Activated CD4-positive, alpha-beta T cell treated with anti-CD3 and anti-CD28 coated beads, Interleukin-2, amount 10 ng/mL, durations not matched to agents 24 days and 14 days (primary cell): ENCODE measurements at regions not wholly inside any gene's neighbourhood (a gene's known extent, or its start where the extent isn't known, plus 50 kb on each side); places are given as distances from the start of the nearest gene placed in this dataset.

ENCODE experiments used
- DNase-seq: peaks from one replicate; pipeline ENCODE4 v3.0.0; 2022
- H3K27ac Mint-ChIP-seq: one replicate; pipeline ENCODE4 v1.8.0; 2022; ENCODE audit warnings: mild to moderate bottlenecking, mixed read lengths
- H3K27me3 Mint-ChIP-seq: one replicate; pipeline ENCODE4 v1.8.0; 2022; ENCODE audit warnings: mixed read lengths
- H3K36me3 Mint-ChIP-seq: one replicate; pipeline ENCODE4 v1.8.0; 2022; ENCODE audit warnings: low read depth, mild to moderate bottlenecking, mixed read lengths
- H3K4me1 Mint-ChIP-seq: one replicate; pipeline ENCODE4 v1.8.0; 2021; ENCODE audit warnings: mixed read lengths
- H3K4me3 Mint-ChIP-seq: one replicate; pipeline ENCODE4 v1.8.0; 2022; ENCODE audit warnings: mild to moderate bottlenecking, moderate library complexity, mixed read lengths
- H3K9me3 Mint-ChIP-seq: one replicate; pipeline ENCODE4 v1.8.0; 2021; ENCODE audit warnings: mixed read lengths
- intact Hi-C: fragments of 100-400 bp; cut with micrococcal nuclease; formaldehyde crosslinking; loops from one replicate; pipeline ENCODE4 v1.15.1; 2023

DNA sequence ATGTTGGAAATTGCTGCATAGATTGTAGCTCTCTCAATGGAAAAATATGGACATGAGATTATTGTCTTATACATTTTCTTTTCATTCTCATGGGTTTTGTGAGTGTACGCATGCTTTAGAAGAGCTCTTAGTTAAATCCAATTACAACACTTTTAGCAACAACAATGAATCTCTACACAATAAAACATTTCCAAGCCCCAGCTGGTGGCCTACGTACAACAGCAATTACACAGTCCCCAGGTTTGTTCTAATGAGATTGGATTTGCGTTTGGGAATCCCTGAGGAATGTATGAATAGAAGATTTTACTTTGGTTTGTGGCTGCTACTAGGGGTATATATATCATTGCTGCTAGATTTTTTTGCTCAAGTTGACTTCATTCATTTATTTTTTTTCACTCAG is 98.6 kb downstream of the FHDC1 start:
- Mint-ChIP-seq H3K9me3 (peaks cover under 1% of the 10 kb centered on the region), H3K27ac (no peak overlapping the region), H3K4me3 (no peak overlapping the region), H3K27me3 (peaks cover 15% of the 10 kb centered on the region), H3K36me3 (no peaks in the 10 kb centered on the region), H3K4me1 (no peaks in the 10 kb centered on the region)
- intact Hi-C loops, result no loop called here
- DNase-seq, result no peak

DNA sequence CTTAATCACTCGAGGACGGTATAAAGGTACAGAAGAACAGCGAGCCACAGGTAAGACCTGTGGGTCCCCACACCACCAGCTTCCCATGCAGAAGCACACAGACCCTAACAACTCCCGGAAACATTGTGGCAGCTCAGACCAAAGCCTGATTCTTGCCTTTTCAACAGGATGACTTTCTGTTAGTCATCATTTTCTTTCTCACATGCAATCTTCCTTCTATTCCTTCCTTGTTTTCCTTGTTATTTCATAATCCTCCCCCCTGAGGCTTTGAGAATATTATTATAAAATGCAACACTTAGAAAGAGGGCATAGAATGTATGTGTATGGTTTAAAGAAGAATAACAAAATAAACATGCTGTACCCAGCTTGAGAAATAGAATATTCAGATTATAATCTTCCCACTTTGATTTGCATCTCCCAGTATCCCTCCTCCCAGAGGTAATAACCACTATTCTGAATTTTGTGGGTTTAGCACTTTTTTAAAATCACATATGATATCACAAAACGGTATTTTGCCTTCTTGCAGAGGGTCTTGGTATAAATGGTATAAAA is 100.9 kb downstream of the FHDC1 start:
- Mint-ChIP-seq H3K36me3 (no peaks in the 10 kb centered on the region), H3K9me3 (peaks cover 3% of the 10 kb centered on the region), H3K27ac (no peak overlapping the region), H3K4me3 (no peak overlapping the region), H3K27me3 (peaks cover 15% of the 10 kb centered on the region), H3K4me1 (no peaks in the 10 kb centered on the region)
- no peak for DNase-seq
- intact Hi-C loops, result no loop called here

DNA sequence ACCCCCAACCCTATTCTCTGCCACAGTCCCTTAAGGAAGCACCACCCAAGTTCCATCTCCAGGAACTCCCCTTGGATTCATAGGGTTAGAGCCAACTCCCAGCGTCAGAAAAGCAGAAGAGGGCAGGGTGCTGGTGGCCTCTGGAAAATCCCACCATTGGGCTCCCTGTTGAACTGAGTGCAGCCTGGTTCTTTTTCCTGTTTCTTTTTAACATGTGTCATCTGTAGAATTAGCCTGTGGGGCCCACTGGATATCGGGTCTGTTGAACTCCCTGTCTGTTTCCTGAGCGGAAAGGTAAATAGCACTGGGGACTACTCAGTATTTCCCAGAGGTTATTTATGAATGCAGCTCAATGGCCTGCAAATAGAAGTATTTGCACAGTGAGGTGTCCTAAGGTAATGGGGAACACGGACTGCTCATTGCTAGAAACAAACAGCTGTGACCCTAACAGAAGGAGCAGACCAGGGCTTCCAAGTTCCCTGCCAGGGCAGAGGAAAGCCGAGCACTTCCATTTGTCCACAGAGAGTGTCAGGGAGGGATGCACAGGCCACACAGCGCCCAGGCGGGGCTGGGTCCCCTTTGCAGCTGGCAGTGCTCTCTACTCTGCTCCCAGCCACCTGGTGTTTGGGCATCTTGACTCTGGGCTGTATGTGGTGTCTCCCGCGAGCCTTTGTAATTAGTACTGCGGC is 102.6 kb downstream of the FHDC1 start:
- Mint-ChIP-seq H3K36me3 (no peaks in the 10 kb centered on the region), H3K27ac (no peak overlapping the region), H3K4me3 (no peak overlapping the region), H3K4me1 (no peaks in the 10 kb centered on the region), H3K9me3 (peaks cover 3% of the 10 kb centered on the region), H3K27me3 (peaks cover 15% of the 10 kb centered on the region)
- intact Hi-C loops, result no loop called here
- DNase-seq, result no peak

DNA sequence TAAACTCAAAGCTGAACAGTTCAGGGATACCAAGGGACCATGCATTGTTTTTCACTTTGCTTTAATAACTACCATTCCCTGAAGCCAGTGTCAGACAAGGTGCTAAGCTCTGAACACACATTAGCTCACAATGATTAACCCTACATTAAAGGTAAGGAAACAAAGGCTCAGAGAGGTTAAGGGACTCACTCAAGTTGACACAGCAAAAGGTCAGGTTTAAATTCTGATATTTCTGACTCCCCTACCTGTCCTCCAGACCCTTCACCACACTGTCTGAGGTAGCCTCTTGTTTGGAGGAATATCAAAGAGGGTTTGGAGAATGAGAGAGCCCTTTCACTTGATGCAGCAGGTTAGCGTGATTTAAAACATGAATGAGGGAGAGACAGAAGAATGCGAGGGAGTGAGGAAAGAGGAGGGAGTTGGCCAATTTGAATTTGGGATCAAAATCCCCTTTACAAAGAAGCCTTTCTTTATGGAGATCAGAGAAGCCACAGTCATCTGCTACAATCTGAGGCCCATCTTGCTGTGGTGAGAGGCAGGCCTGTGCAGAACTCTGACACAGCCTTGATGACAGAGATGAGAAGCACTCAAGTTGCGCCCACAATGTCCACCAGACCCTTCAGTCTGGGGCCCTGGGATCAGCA is 103.5 kb downstream of the FHDC1 start:
- H3K27me3 Mint-ChIP-seq, result peaks cover 19% of the 10 kb centered on the region
- peaks cover 3% of the 10 kb centered on the region for H3K9me3 Mint-ChIP-seq
- intact Hi-C loops, result no loop called here
- H3K27ac Mint-ChIP-seq, result no peak overlapping the region
- no peaks in the 10 kb centered on the region for H3K4me1 Mint-ChIP-seq
- no peaks in the 10 kb centered on the region for H3K36me3 Mint-ChIP-seq
- DNase-seq, result no peak
- no peak overlapping the region for H3K4me3 Mint-ChIP-seq

DNA sequence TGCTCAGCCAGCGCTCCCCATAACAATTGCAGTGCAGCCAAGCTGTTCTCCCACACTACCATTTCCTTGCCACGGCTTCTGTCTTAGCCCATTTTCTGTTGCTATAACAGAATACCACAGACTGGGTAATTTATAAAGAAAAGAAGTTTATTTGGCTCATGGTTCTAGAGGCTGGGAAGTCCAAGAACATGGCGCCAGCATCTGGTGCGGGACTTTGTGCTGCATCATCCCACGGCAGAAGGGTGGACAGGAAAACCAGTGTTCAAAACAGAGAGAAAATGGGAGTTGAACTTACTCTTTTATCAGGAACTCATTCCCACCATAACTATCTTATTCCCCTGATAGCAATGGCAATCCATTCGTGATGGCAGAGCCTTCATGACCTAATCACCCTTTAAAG is 104.6 kb downstream of the FHDC1 start:
- Mint-ChIP-seq H3K4me1 (no peaks in the 10 kb centered on the region), H3K4me3 (no peak overlapping the region), H3K36me3 (no peaks in the 10 kb centered on the region), H3K27me3 (peaks cover 22% of the 10 kb centered on the region), H3K9me3 (peaks cover 3% of the 10 kb centered on the region), H3K27ac (no peak overlapping the region)
- intact Hi-C loops, result no loop called here
- DNase-seq, result no peak

DNA sequence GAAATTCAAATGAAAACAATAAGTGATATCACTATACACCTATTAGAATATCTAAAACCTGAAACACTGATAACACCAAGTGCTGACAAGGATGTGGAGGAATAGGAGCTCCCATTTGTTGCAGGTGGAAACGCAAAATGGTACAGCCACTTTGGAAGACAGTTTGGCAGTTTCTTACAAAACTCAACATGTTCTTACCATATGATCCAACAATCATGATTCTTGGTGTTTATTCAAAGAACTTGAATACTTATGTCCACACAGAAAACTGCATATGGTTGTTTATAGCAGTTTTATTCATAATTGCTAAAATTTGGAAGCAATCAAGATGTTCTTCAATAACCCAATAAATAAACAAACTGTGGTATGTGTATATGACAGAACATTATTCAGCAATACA is 107.9 kb downstream of the FHDC1 start:
- H3K4me1 Mint-ChIP-seq, result no peaks in the 10 kb centered on the region
- H3K4me3 Mint-ChIP-seq, result no peak overlapping the region
- H3K27me3 Mint-ChIP-seq, result peaks cover 15% of the 10 kb centered on the region
- no peaks in the 10 kb centered on the region for H3K36me3 Mint-ChIP-seq
- H3K9me3 Mint-ChIP-seq, result peaks cover 3% of the 10 kb centered on the region
- intact Hi-C loops, result no loop called here
- H3K27ac Mint-ChIP-seq, result no peak overlapping the region
- DNase-seq, result no peak

DNA sequence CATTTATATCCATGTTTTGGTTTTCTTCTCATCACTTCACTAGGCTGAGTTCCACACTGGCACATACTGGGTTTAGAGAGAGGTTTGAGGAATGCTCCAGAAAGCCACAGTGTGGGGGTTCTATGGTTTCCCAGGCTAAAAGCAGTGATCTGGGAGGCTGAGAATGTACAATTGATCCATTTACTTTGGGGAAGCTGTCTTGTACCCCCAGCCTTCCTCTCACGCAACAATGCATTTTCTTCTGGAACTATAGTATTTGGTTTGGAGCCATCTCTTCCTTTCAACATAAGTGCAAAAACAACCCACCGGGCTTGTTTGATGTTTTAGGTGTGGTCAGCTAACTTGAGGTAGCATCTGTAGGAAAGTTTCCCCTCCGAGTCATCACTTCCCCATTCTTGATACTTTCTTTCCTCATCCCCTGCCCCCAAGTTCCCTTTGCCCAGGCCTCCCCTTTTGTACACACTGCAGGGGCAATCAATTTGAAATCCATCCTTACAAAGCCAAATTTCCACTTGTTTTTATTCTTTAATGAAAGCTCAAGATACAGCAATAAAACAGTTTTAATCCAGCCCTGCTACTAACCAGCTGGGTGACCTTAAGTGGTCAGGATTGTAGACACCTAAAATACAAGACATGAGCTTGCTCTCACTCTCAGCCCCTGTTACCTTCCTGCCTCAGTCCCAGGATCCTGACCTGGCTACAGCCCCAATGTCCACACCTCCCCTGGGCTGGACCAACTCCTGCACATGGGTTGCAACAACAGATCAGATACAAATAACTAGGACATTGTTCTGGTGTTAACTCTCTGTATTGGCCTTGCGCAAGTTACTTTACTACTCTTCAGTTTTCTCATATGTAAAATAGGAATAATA is 109.2 kb downstream of the FHDC1 start:
- intact Hi-C loops, result no loop called here
- no peak overlapping the region for H3K4me3 Mint-ChIP-seq
- no peaks in the 10 kb centered on the region for H3K36me3 Mint-ChIP-seq
- H3K4me1 Mint-ChIP-seq, result no peaks in the 10 kb centered on the region
- H3K27me3 Mint-ChIP-seq, result peaks cover 18% of the 10 kb centered on the region
- peaks cover 3% of the 10 kb centered on the region for H3K9me3 Mint-ChIP-seq
- DNase-seq, result no peak
- no peak overlapping the region for H3K27ac Mint-ChIP-seq

DNA sequence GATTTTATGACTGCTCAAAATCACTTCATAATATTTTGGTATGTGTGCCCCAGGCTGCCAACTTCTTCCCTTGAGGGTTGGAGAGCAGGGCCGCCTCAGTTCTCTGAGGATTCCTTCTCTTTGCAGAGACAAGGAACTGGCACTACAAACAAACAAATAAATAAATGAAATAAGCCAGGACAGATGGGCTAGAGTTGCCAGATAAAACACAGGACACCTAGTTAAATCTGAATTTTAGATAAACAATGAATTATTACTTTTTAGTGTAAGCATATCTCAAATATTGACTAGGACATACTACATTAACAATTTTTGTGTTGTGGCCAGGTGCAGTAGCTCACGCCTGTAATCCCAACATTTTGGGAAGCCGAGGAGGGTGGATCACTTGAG is 122.5 kb downstream of the FHDC1 start:
- Mint-ChIP-seq H3K36me3 (no peaks in the 10 kb centered on the region), H3K4me3 (no peak overlapping the region), H3K9me3 (no peaks in the 10 kb centered on the region), H3K27me3 (peaks cover 25% of the 10 kb centered on the region), H3K4me1 (no peaks in the 10 kb centered on the region), H3K27ac (no peak overlapping the region)
- intact Hi-C loops, result no loop called here
- DNase-seq, result no peak

DNA sequence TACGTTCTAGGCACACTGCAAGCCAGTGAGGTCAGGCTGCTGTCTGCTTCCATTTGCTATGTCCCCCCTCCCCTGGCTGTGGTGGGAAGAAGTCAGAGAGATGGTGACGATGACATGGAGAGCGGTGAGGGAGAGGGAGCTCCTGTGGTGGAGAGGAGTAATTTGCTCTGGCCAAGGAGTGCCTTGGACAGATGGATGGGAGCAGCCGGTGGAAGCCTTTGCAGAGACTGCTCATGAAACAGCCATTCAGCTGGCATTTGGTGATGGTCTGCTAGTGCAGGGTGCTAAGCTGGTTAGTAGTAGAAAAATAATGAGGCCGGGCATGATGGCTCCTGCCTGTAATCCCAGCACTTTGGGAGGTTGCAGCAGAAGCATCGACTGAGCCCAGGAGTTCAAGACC is 124.1 kb downstream of the FHDC1 start:
- intact Hi-C loops, result no loop called here

DNA sequence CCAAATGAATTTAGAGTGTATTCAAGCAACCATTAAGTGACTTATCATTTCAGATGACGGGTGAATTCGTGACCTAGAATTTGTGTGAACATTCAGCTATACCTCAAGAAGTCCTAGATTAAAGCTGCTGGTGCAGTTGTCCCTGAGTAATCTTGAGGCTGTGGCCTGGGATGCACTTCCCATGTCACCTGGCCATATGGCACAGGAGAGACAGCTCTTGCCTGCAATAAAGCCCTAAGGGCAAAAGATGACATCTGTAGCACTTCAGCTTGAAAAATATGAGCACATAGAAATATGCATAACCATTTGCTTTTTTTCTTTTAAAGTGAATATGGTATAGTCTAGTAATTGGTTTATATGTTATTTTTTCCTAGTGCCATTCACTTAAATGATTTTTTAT is 125.8 kb downstream of the FHDC1 start:
- intact Hi-C loops, result no loop called here
- Mint-ChIP-seq H3K4me3 (no peak overlapping the region), H3K27ac (no peak overlapping the region), H3K27me3 (peaks cover 9% of the 10 kb centered on the region), H3K4me1 (no peaks in the 10 kb centered on the region), H3K36me3 (no peaks in the 10 kb centered on the region), H3K9me3 (no peaks in the 10 kb centered on the region)
- no peak for DNase-seq

More for the DNA sequence above, 124.1 kb downstream of the FHDC1 start:
- Mint-ChIP-seq H3K4me1 (no peaks in the 10 kb centered on the region), H3K36me3 (no peaks in the 10 kb centered on the region), H3K4me3 (no peak overlapping the region), H3K27me3 (peaks cover 17% of the 10 kb centered on the region), H3K9me3 (no peaks in the 10 kb centered on the region), H3K27ac (no peak overlapping the region)
- DNase-seq, result no peak

DNA sequence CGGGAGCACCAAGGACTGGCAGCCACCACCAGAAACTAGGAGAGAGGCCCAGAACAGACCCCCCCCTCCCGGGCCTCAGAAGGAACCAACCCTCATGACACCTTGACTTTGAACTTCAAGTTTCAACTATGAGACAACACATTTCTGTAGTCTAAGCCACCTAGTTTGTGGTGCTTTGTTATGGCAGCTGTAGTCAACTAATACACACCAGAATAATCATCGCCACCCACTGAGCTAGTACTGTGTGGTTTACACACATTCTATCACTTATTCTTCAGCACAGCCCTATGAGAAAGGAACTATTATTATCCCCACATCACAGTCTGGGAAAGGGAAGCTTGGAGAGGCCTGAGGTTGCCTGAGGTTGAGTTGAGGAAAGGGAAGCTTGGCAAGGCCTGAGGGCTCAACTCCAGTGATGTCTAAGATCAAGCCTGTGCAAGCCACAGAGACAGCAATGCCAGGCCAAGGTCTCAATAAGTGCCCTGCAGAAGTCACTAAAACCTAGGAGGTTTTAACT is 126.6 kb downstream of the FHDC1 start:
- H3K4me3 Mint-ChIP-seq, result no peak overlapping the region
- no peaks in the 10 kb centered on the region for H3K4me1 Mint-ChIP-seq
- H3K9me3 Mint-ChIP-seq, result no peaks in the 10 kb centered on the region
- H3K27me3 Mint-ChIP-seq, result peaks cover 4% of the 10 kb centered on the region
- intact Hi-C loops, result no loop called here
- H3K27ac Mint-ChIP-seq, result no peak overlapping the region
- no peak for DNase-seq
- no peaks in the 10 kb centered on the region for H3K36me3 Mint-ChIP-seq

DNA sequence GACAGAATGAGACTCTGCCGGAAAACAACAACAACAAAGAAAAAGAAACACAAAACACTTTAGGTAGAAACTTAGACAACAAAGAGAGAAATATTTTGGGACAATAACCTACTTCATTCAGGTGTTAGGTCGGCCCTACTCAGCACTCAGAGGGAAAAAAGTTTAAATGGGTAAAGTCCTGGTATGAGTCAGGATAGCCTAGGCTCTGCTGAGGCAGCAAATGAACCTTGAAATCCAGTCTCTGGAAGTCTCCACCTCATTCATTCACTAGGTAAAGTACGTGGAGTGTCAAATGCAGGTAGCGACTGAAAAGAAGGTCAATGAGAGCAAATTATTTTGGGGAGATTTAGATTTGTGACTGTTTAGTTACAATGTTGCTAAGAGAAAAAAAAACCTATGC is 127.4 kb downstream of the FHDC1 start:
- H3K27ac Mint-ChIP-seq, result no peak overlapping the region

DNA sequence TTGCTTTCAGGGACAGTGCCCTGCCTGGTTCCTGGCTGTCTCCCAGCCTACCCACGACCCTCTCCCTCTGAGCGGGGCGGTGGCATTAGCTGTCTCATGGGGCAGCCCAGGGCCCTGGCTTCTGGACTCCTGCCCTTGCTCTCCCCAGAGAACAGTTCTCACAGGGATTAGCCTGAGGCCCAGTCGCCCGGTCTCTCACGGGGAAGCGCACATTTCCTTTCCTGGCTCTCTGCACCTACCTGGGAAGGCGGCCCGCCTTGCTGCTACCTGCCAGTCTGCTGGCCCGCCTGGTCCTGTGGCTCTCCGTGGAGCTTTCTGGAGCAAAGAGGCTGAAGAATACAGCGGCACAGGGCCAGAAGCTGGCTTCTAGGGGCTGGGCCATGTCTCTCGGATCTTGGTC is 128.4 kb downstream of the FHDC1 start:
- H3K4me1 Mint-ChIP-seq, result no peaks in the 10 kb centered on the region

More for the DNA sequence above, 127.4 kb downstream of the FHDC1 start:
- H3K4me3 Mint-ChIP-seq, result no peak overlapping the region
- peaks cover 3% of the 10 kb centered on the region for H3K27me3 Mint-ChIP-seq
- H3K4me1 Mint-ChIP-seq, result no peaks in the 10 kb centered on the region
- intact Hi-C loops, result no loop called here
- no peak for DNase-seq
- no peaks in the 10 kb centered on the region for H3K36me3 Mint-ChIP-seq
- H3K9me3 Mint-ChIP-seq, result no peaks in the 10 kb centered on the region

DNA sequence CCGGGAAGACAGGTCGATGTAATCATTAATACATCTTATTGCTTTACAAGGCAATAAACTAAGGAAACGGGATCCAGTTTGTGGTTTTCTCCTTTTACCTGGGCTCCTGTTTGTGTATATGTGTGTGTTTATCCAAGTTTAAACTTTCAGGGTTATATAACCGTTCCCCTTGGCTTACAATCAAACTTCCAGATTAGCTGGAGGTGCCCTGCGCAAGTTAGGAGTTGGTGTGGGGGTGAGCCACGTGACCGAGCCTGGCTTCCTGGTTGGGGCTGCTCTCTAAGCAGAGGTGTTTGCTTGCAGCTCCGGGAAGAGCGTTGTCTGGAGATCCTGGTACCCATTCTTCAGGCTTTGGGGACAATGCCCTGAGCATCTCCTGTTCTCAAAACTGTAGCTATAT is 129.2 kb downstream of the FHDC1 start:
- no peak for DNase-seq
- Mint-ChIP-seq H3K27me3 (peaks cover 3% of the 10 kb centered on the region), H3K9me3 (no peaks in the 10 kb centered on the region), H3K36me3 (no peaks in the 10 kb centered on the region), H3K4me1 (no peaks in the 10 kb centered on the region), H3K27ac (no peak overlapping the region), H3K4me3 (no peak overlapping the region)
- intact Hi-C loops, result no loop called here

More for the DNA sequence above, 128.4 kb downstream of the FHDC1 start:
- peaks cover 3% of the 10 kb centered on the region for H3K27me3 Mint-ChIP-seq
- H3K27ac Mint-ChIP-seq, result no peak overlapping the region
- H3K9me3 Mint-ChIP-seq, result no peaks in the 10 kb centered on the region
- DNase-seq, result no peak
- intact Hi-C loops, result no loop called here
- H3K36me3 Mint-ChIP-seq, result no peaks in the 10 kb centered on the region
- no peak overlapping the region for H3K4me3 Mint-ChIP-seq
